ENCODE measurements at regions not wholly inside any gene's neighbourhood (a gene's known extent, or its start where the extent isn't known, plus 50 kb on each side); places are given as distances from the start of the nearest gene placed in this dataset.

- TF ChIP-seq ZNF34 (CRISPR knock-in tag; IDR thresholded peaks at IDR 0.05; ENCODE audit: borderline replicate concordance): no peak
- TF ChIP-seq GPN1 (CRISPR knock-in tag; IDR thresholded peaks at IDR 0.05; ENCODE audit: borderline replicate concordance): no peak
- TF ChIP-seq RFX1 (IDR thresholded peaks at IDR 0.05): no peak
- no peak for TF ChIP-seq CHD2 (IDR thresholded peaks at IDR 0.05; ENCODE audit: low read depth, low read length)
- TF ChIP-seq TBX3 (IDR thresholded peaks at IDR 0.05; ENCODE audit: borderline replicate concordance): peak; percentile 29; the same call in 1 of the 2 replicates
- no peak for TF ChIP-seq TOE1 (CRISPR knock-in tag; IDR thresholded peaks at IDR 0.05)
- peak; percentile 96 for TF ChIP-seq ZNF687 (CRISPR knock-in tag; IDR thresholded peaks at IDR 0.05)
- no peak for TF ChIP-seq IRF1 (CRISPR knock-in tag; IDR thresholded peaks at IDR 0.05; ENCODE audit: low read depth)
- no peak for TF ChIP-seq CENPT (CRISPR knock-in tag; IDR thresholded peaks at IDR 0.05; ENCODE audit: low read depth)
- TF ChIP-seq ZNF280D (CRISPR knock-in tag; IDR thresholded peaks at IDR 0.05): peak; percentile 84; the same call in 1 of the 2 replicates
- TF ChIP-seq MEIS2 (CRISPR knock-in tag; IDR thresholded peaks at IDR 0.05): no peak
- TF ChIP-seq SOX13 (IDR thresholded peaks at IDR 0.05): peak; percentile 53; the same call in 1 of the 2 replicates
- TF ChIP-seq SOX13 (CRISPR knock-in tag; conservative IDR thresholded peaks at IDR 0.05 in 1 of 2, IDR thresholded peaks at IDR 0.05 in 1 of 2): peak in 1 of 2 experiments; percentile 40; a peak in 1 of 4 replicates
- no peak for TF ChIP-seq ZNF770 (CRISPR knock-in tag; IDR thresholded peaks at IDR 0.05)
- no peak for TF ChIP-seq HOXA7 (CRISPR knock-in tag; IDR thresholded peaks at IDR 0.05)
- TF ChIP-seq ZSCAN5A (CRISPR knock-in tag; IDR thresholded peaks at IDR 0.05; ENCODE audit: borderline replicate concordance): no peak
- TF ChIP-seq KAT7 (CRISPR knock-in tag; IDR thresholded peaks at IDR 0.05; ENCODE audit: borderline replicate concordance): no peak
- TF ChIP-seq TMF1 (CRISPR knock-in tag; IDR thresholded peaks at IDR 0.05; ENCODE audit: low read depth): no peak
Measured at GRCh38 chr14:34063470-34064164, 112.7 kb upstream of the EGLN3 start (continued).

Measured in HepG2 (cell line).